K562 (cell line): ENCODE measurements at regions not wholly inside any gene's neighbourhood (a gene's known extent, or its start where the extent isn't known, plus 50 kb on each side); places are given as distances from the start of the nearest gene placed in this dataset.

Source experiments
- ERF ChIP-seq: fragments of 450-650 bp; formaldehyde crosslinking; IDR thresholded peaks from 2 replicates; pipeline ENCODE4 v1.4.0; 2020; ENCODE audit warnings: mild to moderate bottlenecking, mixed read lengths
- JUNB ChIP-seq: fragments of 450-650 bp; formaldehyde crosslinking; conservative IDR thresholded peaks from 2 replicates; pipeline ENCODE4 v1.4.0; 2020; ENCODE audit warnings: mild to moderate bottlenecking
- POLR2G ChIP-seq: fragments of 200-400 bp; formaldehyde crosslinking; IDR thresholded peaks from 2 replicates; pipeline ENCODE4 v1.6.1; 2017; ENCODE audit warnings: low read depth, mild to moderate bottlenecking, antibody characterized with exemption, low read length, moderate library complexity
- TCFL5 ChIP-seq: fragments of 250-450 bp; sonication (Bioruptor Pico); conservative IDR thresholded peaks from 2 replicates; pipeline ENCODE4 v1.6.1; 2021; ENCODE audit warnings: mild to moderate bottlenecking, moderate library complexity, matching md5 sums
- ZKSCAN3 ChIP-seq: fragments of 250-450 bp; sonication (Bioruptor Pico); IDR thresholded peaks from 2 replicates; pipeline ENCODE4 v1.4.0; 2020
- TF ChIP-seq, protein P1 (sequence below): fragments of 200-600 bp; sonication (generic); IDR thresholded peaks from one replicate; pipeline ENCODE4 v1.6.1; 2012; ENCODE audit warnings: mild to moderate bottlenecking, low read depth, low read length, inconsistent platforms

- TF ChIP-seq, protein P1, sequence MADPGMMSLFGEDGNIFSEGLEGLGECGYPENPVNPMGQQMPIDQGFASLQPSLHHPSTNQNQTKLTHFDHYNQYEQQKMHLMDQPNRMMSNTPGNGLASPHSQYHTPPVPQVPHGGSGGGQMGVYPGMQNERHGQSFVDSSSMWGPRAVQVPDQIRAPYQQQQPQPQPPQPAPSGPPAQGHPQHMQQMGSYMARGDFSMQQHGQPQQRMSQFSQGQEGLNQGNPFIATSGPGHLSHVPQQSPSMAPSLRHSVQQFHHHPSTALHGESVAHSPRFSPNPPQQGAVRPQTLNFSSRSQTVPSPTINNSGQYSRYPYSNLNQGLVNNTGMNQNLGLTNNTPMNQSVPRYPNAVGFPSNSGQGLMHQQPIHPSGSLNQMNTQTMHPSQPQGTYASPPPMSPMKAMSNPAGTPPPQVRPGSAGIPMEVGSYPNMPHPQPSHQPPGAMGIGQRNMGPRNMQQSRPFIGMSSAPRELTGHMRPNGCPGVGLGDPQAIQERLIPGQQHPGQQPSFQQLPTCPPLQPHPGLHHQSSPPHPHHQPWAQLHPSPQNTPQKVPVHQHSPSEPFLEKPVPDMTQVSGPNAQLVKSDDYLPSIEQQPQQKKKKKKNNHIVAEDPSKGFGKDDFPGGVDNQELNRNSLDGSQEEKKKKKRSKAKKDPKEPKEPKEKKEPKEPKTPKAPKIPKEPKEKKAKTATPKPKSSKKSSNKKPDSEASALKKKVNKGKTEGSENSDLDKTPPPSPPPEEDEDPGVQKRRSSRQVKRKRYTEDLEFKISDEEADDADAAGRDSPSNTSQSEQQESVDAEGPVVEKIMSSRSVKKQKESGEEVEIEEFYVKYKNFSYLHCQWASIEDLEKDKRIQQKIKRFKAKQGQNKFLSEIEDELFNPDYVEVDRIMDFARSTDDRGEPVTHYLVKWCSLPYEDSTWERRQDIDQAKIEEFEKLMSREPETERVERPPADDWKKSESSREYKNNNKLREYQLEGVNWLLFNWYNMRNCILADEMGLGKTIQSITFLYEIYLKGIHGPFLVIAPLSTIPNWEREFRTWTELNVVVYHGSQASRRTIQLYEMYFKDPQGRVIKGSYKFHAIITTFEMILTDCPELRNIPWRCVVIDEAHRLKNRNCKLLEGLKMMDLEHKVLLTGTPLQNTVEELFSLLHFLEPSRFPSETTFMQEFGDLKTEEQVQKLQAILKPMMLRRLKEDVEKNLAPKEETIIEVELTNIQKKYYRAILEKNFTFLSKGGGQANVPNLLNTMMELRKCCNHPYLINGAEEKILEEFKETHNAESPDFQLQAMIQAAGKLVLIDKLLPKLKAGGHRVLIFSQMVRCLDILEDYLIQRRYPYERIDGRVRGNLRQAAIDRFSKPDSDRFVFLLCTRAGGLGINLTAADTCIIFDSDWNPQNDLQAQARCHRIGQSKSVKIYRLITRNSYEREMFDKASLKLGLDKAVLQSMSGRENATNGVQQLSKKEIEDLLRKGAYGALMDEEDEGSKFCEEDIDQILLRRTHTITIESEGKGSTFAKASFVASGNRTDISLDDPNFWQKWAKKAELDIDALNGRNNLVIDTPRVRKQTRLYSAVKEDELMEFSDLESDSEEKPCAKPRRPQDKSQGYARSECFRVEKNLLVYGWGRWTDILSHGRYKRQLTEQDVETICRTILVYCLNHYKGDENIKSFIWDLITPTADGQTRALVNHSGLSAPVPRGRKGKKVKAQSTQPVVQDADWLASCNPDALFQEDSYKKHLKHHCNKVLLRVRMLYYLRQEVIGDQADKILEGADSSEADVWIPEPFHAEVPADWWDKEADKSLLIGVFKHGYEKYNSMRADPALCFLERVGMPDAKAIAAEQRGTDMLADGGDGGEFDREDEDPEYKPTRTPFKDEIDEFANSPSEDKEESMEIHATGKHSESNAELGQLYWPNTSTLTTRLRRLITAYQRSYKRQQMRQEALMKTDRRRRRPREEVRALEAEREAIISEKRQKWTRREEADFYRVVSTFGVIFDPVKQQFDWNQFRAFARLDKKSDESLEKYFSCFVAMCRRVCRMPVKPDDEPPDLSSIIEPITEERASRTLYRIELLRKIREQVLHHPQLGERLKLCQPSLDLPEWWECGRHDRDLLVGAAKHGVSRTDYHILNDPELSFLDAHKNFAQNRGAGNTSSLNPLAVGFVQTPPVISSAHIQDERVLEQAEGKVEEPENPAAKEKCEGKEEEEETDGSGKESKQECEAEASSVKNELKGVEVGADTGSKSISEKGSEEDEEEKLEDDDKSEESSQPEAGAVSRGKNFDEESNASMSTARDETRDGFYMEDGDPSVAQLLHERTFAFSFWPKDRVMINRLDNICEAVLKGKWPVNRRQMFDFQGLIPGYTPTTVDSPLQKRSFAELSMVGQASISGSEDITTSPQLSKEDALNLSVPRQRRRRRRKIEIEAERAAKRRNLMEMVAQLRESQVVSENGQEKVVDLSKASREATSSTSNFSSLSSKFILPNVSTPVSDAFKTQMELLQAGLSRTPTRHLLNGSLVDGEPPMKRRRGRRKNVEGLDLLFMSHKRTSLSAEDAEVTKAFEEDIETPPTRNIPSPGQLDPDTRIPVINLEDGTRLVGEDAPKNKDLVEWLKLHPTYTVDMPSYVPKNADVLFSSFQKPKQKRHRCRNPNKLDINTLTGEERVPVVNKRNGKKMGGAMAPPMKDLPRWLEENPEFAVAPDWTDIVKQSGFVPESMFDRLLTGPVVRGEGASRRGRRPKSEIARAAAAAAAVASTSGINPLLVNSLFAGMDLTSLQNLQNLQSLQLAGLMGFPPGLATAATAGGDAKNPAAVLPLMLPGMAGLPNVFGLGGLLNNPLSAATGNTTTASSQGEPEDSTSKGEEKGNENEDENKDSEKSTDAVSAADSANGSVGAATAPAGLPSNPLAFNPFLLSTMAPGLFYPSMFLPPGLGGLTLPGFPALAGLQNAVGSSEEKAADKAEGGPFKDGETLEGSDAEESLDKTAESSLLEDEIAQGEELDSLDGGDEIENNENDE: no peak
- TF ChIP-seq POLR2G: no peak
- TF ChIP-seq ERF (CRISPR knock-in tag): no peak
- no peak for TF ChIP-seq TCFL5 (CRISPR knock-in tag)
- no peak for TF ChIP-seq JUNB
- TF ChIP-seq ZKSCAN3: no peak
- TF ChIP-seq, all 486 proteins: peak for 0
Measured at GRCh38 chr5:103356350-103357091, 98.0 kb downstream of the MACIR start (continued).
